Astrocyte (in vitro differentiated cells and primary cell): ENCODE measurements at regions not wholly inside any gene's neighbourhood (a gene's known extent, or its start where the extent isn't known, plus 50 kb on each side); places are given as distances from the start of the nearest gene placed in this dataset.

ENCODE experiments used
- EZH2 ChIP-seq: IDR thresholded peaks from 2 replicates; pipeline ENCODE4 v1.6.1; 2012; ENCODE audit warnings: mild to moderate bottlenecking, low read length, inconsistent platforms; ENCODE audit not compliant: insufficient read depth
- TF ChIP-seq, protein P1 (sequence below): IDR thresholded peaks from 2 replicates; pipeline ENCODE4 v1.5.1; 2011; ENCODE audit warnings: low read depth, mild to moderate bottlenecking, inconsistent platforms, low read length, moderate library complexity; ENCODE audit not compliant: insufficient read depth

DNA sequence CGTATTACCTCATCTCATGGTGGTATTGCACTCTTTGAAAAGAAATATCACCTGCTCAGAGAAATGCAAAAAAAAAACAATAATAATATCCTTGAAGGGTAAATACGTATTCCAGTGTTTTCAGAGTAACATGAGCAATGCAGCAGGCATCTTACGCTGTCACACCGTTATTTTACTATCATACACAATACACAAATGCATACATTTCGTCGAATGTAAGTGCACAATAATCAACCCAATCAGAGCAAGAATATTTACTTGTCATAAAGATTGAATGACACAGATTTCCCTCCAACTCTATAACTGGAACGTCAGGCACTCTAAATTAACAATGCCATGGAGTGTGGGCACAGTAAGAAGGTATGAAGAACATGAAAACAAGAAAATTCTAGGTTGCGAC lies 1050.1 kb downstream of the PLA2G4A start:
- TF ChIP-seq, protein P1, sequence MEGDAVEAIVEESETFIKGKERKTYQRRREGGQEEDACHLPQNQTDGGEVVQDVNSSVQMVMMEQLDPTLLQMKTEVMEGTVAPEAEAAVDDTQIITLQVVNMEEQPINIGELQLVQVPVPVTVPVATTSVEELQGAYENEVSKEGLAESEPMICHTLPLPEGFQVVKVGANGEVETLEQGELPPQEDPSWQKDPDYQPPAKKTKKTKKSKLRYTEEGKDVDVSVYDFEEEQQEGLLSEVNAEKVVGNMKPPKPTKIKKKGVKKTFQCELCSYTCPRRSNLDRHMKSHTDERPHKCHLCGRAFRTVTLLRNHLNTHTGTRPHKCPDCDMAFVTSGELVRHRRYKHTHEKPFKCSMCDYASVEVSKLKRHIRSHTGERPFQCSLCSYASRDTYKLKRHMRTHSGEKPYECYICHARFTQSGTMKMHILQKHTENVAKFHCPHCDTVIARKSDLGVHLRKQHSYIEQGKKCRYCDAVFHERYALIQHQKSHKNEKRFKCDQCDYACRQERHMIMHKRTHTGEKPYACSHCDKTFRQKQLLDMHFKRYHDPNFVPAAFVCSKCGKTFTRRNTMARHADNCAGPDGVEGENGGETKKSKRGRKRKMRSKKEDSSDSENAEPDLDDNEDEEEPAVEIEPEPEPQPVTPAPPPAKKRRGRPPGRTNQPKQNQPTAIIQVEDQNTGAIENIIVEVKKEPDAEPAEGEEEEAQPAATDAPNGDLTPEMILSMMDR: no peak
- no peak for TF ChIP-seq EZH2
